ENCODE measurements at regions not wholly inside any gene's neighbourhood (a gene's known extent, or its start where the extent isn't known, plus 50 kb on each side); places are given as distances from the start of the nearest gene placed in this dataset.
"Not testable (repeated sequence)": the region's sequence is repeated elsewhere in the genome, so short reads cannot be mapped to it uniquely, and the experiment has no call there.

GRCh38 chrX:124257924-124258702 is 74.3 kb upstream of the TEX13D start:
- Histone ChIP-seq H3K27me3 (ENCODE audit: control insufficient read depth, insufficient read depth, low read length) (no peaks in the 10 kb centered on the region; the same call in 1 of the 2 replicates), H3K9me3 (ENCODE audit: control insufficient read depth, insufficient read depth, low read depth, low read length) (no peaks in the 10 kb centered on the region), H3K9ac (ENCODE audit: low read length) (no peak overlapping the region), H3K36me3 (ENCODE audit: control insufficient read depth, insufficient read depth, low read length) (no peaks in the 10 kb centered on the region), H3K4me1 (ENCODE audit: control insufficient read depth, insufficient read depth, low read length) (no peaks in the 10 kb centered on the region), H3K27ac (ENCODE audit: low read depth, low read length) (no peak overlapping the region), H3K4me3 (ENCODE audit: low read depth, low read length) (no peak overlapping the region)

- Histone ChIP-seq H3K9me3 (ENCODE audit: control insufficient read depth, insufficient read depth, low read depth, low read length) (no peaks in the 10 kb centered on the region), H3K4me3 (ENCODE audit: low read depth, low read length) (no peak overlapping the region), H3K9ac (ENCODE audit: low read length) (no peak overlapping the region), H3K27me3 (ENCODE audit: control insufficient read depth, insufficient read depth, low read length) (no peaks in the 10 kb centered on the region; the same call in 1 of the 2 replicates), H3K27ac (ENCODE audit: low read depth, low read length) (no peak overlapping the region), H3K36me3 (ENCODE audit: control insufficient read depth, insufficient read depth, low read length) (no peaks in the 10 kb centered on the region), H3K4me1 (ENCODE audit: control insufficient read depth, insufficient read depth, low read length) (no peaks in the 10 kb centered on the region)
Measured at GRCh38 chrX:124260845-124261244, 71.6 kb upstream of the TEX13D start.

DNA sequence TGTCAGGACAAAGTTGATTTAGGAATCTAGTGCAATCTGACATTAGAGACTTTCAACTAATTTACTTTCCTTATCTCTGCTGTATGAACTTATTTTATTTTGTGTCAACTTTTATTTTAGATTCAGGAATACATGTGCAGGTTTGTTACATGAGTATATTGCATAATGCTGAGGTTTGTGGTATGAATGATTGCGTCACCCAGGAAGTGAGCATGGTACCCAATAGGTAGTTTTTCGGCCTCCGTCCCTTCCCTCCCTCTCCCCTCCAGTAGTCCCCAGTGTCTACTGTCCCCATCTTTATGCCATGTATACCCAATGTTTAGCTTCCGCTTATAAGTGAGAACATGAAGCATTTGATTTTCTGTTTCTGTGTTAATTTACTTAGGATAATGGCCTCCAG is 68.7 kb upstream of the TEX13D start:
- Histone ChIP-seq H3K4me1 (ENCODE audit: control insufficient read depth, insufficient read depth, low read length) (no peaks in the 10 kb centered on the region), H3K27ac (ENCODE audit: low read depth, low read length) (no peak overlapping the region), H3K27me3 (ENCODE audit: control insufficient read depth, insufficient read depth, low read length) (peaks cover 3% of the 10 kb centered on the region; the same call in 1 of the 2 replicates), H3K9me3 (ENCODE audit: control insufficient read depth, insufficient read depth, low read depth, low read length) (no peaks in the 10 kb centered on the region), H3K4me3 (ENCODE audit: low read depth, low read length) (no peak overlapping the region), H3K9ac (ENCODE audit: low read length) (no peak overlapping the region), H3K36me3 (ENCODE audit: control insufficient read depth, insufficient read depth, low read length) (no peaks in the 10 kb centered on the region)

GRCh38 chrX:124268099-124268498 is 64.4 kb upstream of the TEX13D start:
- Histone ChIP-seq H3K27ac (ENCODE audit: low read depth, low read length) (no peak overlapping the region), H3K36me3 (ENCODE audit: control insufficient read depth, insufficient read depth, low read length) (no peaks in the 10 kb centered on the region), H3K4me1 (ENCODE audit: control insufficient read depth, insufficient read depth, low read length) (no peaks in the 10 kb centered on the region), H3K27me3 (ENCODE audit: control insufficient read depth, insufficient read depth, low read length) (peaks cover 3% of the 10 kb centered on the region; the same call in 1 of the 2 replicates), H3K9ac (ENCODE audit: low read length) (no peak overlapping the region), H3K4me3 (ENCODE audit: low read depth, low read length) (no peak overlapping the region), H3K9me3 (ENCODE audit: control insufficient read depth, insufficient read depth, low read depth, low read length) (no peaks in the 10 kb centered on the region; the same call in 1 of the 2 replicates)

DNA sequence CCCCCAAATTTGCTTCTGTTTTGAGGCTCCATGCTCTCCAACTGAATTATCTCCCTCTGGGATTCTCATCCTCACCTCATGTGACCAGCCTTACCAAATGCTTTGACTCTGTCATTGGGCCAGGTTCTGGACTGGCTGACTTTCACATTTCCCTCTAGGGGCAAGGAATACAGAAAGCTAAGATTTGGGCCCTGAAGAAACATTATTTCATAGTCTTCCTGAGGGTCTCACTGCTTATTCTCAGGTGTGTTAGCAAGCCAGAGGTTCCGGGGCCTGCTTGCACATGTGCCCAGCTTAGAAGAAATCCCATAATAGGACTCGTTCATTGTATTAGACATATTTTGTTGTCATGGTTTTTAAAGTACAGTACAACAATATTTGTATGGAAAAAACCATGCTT is 62.6 kb upstream of the TEX13D start:
- H3K27me3 ChIP-seq (ENCODE audit: control insufficient read depth, insufficient read depth, low read length) = peaks cover 4% of the 10 kb centered on the region; the same call in 1 of the 2 replicates
- no peak overlapping the region for H3K4me3 ChIP-seq (ENCODE audit: low read depth, low read length)
- no peak overlapping the region for H3K27ac ChIP-seq (ENCODE audit: low read depth, low read length)
- H3K9ac ChIP-seq (ENCODE audit: low read length) = no peak overlapping the region
- H3K9me3 ChIP-seq (ENCODE audit: control insufficient read depth, insufficient read depth, low read depth, low read length) = no peaks in the 10 kb centered on the region; the same call in 1 of the 2 replicates
- no peaks in the 10 kb centered on the region for H3K36me3 ChIP-seq (ENCODE audit: control insufficient read depth, insufficient read depth, low read length)
- H3K4me1 ChIP-seq (ENCODE audit: control insufficient read depth, insufficient read depth, low read length) = peaks cover 9% of the 10 kb centered on the region; the same call in 1 of the 2 replicates

GRCh38 chrX:124271599-124271998 is 60.9 kb upstream of the TEX13D start:
- H3K36me3 ChIP-seq (ENCODE audit: control insufficient read depth, insufficient read depth, low read length); H3K9ac ChIP-seq (ENCODE audit: low read length); H3K4me1 ChIP-seq (ENCODE audit: control insufficient read depth, insufficient read depth, low read length); H3K9me3 ChIP-seq (ENCODE audit: control insufficient read depth, insufficient read depth, low read depth, low read length); H3K4me3 ChIP-seq (ENCODE audit: low read depth, low read length); H3K27ac ChIP-seq (ENCODE audit: low read depth, low read length): not testable (repeated sequence)
- H3K27me3 ChIP-seq (ENCODE audit: control insufficient read depth, insufficient read depth, low read length) = peaks cover 17% of the 10 kb centered on the region; the same call in 1 of the 2 replicates

- Histone ChIP-seq H3K27me3 (ENCODE audit: control insufficient read depth, insufficient read depth, low read length) (peaks cover 14% of the 10 kb centered on the region; the same call in 1 of the 2 replicates), H3K27ac (ENCODE audit: low read depth, low read length) (no peak overlapping the region), H3K4me1 (ENCODE audit: control insufficient read depth, insufficient read depth, low read length) (peaks cover 9% of the 10 kb centered on the region; the same call in 1 of the 2 replicates), H3K9ac (ENCODE audit: low read length) (no peak overlapping the region), H3K4me3 (ENCODE audit: low read depth, low read length) (no peak overlapping the region), H3K36me3 (ENCODE audit: control insufficient read depth, insufficient read depth, low read length) (no peaks in the 10 kb centered on the region), H3K9me3 (ENCODE audit: control insufficient read depth, insufficient read depth, low read depth, low read length) (no peaks in the 10 kb centered on the region; the same call in 1 of the 2 replicates)
Measured at GRCh38 chrX:124272370-124272982, 60.0 kb upstream of the TEX13D start.

DNA sequence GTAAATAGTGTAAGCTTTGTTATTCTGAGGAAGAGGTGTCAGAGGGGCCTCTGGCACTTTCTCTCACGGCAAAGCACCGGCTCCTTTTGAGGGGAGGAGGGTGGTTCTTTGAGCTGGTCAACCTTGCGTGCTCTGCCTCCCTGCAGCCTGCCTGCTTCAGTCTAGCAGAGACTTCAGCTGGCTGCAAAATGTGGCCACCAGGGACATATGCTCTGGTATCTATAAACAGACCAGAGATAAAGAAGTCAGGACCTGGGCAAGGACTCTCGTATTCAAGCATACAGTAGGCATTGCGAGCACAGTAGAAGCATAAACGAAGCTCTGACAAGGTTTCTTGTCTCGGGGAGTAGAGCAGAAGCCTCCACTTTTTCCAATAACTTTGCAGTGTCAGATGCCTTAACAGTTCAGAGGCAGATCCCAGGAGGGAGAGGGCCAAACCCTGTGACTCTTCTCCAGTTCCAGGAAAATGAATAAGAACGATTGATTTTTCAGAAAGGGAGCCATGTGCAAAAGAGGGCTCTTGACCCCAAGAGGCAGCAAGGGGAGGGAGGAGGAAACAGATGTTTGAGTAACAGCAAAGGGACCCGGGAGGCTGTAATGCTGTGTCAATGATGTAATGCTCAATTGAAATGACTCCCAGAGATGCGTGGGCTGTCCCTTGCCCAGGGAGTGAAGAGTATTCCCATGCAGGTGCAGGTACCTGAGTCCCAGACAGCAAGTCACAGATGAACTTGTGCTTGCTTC is 57.9 kb upstream of the TEX13D start:
- no peaks in the 10 kb centered on the region; the same call in 1 of the 2 replicates for H3K9me3 ChIP-seq (ENCODE audit: control insufficient read depth, insufficient read depth, low read depth, low read length)
- peaks cover 14% of the 10 kb centered on the region; the same call in 1 of the 2 replicates for H3K27me3 ChIP-seq (ENCODE audit: control insufficient read depth, insufficient read depth, low read length)
- no peak overlapping the region for H3K9ac ChIP-seq (ENCODE audit: low read length)
- H3K4me1 ChIP-seq (ENCODE audit: control insufficient read depth, insufficient read depth, low read length) = peaks cover 9% of the 10 kb centered on the region; the same call in 1 of the 2 replicates
- H3K27ac ChIP-seq (ENCODE audit: low read depth, low read length) = no peak overlapping the region
- no peaks in the 10 kb centered on the region for H3K36me3 ChIP-seq (ENCODE audit: control insufficient read depth, insufficient read depth, low read length)
- H3K4me3 ChIP-seq (ENCODE audit: low read depth, low read length) = no peak overlapping the region

- Histone ChIP-seq H3K4me3 (ENCODE audit: low read depth, low read length) (no peak overlapping the region), H3K9ac (ENCODE audit: low read length) (no peak overlapping the region), H3K36me3 (ENCODE audit: control insufficient read depth, insufficient read depth, low read length) (no peaks in the 10 kb centered on the region), H3K27me3 (ENCODE audit: control insufficient read depth, insufficient read depth, low read length) (peaks cover 14% of the 10 kb centered on the region; the same call in 1 of the 2 replicates), H3K27ac (ENCODE audit: low read depth, low read length) (no peak overlapping the region), H3K9me3 (ENCODE audit: control insufficient read depth, insufficient read depth, low read depth, low read length) (no peaks in the 10 kb centered on the region; the same call in 1 of the 2 replicates), H3K4me1 (ENCODE audit: control insufficient read depth, insufficient read depth, low read length) (peaks cover 9% of the 10 kb centered on the region; the same call in 1 of the 2 replicates)
Measured at GRCh38 chrX:124275182-124275894, 57.1 kb upstream of the TEX13D start.

DNA sequence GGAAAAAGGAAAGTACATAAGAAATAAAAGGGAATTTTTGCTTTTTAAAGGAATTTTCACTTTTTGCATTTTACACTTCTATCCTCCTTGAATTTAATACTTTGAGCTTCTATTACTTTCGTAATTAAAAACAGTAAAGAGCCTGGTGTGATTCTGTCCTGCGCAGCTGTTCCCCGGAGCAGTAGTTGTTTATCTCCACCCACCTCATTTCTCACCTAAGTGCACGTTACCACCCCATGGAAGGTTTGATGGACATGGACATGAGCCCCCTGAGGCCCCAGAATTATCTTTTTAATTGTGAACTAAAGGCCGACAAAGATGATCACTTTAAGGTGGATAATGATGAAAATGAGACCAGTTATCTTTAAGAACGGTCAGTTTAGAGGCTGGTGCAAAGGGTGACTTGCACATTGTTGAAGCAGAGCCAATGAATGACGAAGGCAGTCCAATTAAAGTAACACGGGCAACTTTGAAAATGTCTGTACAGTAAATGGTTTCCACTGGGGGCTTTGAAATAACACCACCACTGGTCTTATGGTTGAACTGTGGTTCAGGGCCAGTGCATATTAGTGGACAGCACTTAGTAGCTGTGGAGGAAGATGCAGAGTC is 52.1 kb upstream of the TEX13D start:
- H3K36me3 ChIP-seq (ENCODE audit: control insufficient read depth, insufficient read depth, low read length) = no peaks in the 10 kb centered on the region
- H3K27me3 ChIP-seq (ENCODE audit: control insufficient read depth, insufficient read depth, low read length) = peaks cover 8% of the 10 kb centered on the region; the same call in 1 of the 2 replicates
- no peak overlapping the region for H3K27ac ChIP-seq (ENCODE audit: low read depth, low read length)
- no peaks in the 10 kb centered on the region for H3K9me3 ChIP-seq (ENCODE audit: control insufficient read depth, insufficient read depth, low read depth, low read length)
- H3K4me1 ChIP-seq (ENCODE audit: control insufficient read depth, insufficient read depth, low read length) = no peaks in the 10 kb centered on the region
- H3K9ac ChIP-seq (ENCODE audit: low read length) = no peak overlapping the region
- no peak overlapping the region for H3K4me3 ChIP-seq (ENCODE audit: low read depth, low read length)

All from HUES6 (cell line).